ENCODE measurements at regions not wholly inside any gene's neighbourhood (a gene's known extent, or its start where the extent isn't known, plus 50 kb on each side); places are given as distances from the start of the nearest gene placed in this dataset.

DNA sequence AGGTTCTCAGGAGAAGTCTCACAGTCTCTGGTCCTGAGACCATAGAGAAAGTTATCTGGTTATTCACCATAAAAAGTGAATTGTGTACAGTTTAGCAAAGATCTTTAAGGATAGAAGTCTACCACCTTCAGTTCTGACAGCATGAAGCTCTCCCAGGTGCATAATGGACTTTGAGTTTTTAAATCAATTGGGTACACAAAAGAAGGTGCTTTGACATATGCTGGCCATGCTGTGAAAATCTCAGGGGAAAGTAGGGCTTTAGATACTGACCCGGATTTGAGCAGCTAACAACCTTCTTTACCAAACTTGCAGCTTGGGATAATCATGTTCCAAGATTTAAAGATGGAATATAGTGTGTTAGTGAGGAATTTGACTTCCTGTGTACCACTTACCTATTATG lies 264.2 kb downstream of the ZSWIM6 start:
- Histone ChIP-seq H3K4me3 (no peak overlapping the region), H3K27me3 (no peaks in the 10 kb centered on the region), H3K27ac (no peak overlapping the region), H3K36me3 (no peaks in the 10 kb centered on the region), H3K9me3 (no peaks in the 10 kb centered on the region), H3K4me1 (no peaks in the 10 kb centered on the region)
- intact Hi-C loops (cut with DNase I), result no loop called here
- no peak for DNase-seq
- no peak for ATAC-seq
- TF ChIP-seq, protein P1, sequence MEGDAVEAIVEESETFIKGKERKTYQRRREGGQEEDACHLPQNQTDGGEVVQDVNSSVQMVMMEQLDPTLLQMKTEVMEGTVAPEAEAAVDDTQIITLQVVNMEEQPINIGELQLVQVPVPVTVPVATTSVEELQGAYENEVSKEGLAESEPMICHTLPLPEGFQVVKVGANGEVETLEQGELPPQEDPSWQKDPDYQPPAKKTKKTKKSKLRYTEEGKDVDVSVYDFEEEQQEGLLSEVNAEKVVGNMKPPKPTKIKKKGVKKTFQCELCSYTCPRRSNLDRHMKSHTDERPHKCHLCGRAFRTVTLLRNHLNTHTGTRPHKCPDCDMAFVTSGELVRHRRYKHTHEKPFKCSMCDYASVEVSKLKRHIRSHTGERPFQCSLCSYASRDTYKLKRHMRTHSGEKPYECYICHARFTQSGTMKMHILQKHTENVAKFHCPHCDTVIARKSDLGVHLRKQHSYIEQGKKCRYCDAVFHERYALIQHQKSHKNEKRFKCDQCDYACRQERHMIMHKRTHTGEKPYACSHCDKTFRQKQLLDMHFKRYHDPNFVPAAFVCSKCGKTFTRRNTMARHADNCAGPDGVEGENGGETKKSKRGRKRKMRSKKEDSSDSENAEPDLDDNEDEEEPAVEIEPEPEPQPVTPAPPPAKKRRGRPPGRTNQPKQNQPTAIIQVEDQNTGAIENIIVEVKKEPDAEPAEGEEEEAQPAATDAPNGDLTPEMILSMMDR (IDR thresholded peaks at IDR 0.05), result no peak

DNA sequence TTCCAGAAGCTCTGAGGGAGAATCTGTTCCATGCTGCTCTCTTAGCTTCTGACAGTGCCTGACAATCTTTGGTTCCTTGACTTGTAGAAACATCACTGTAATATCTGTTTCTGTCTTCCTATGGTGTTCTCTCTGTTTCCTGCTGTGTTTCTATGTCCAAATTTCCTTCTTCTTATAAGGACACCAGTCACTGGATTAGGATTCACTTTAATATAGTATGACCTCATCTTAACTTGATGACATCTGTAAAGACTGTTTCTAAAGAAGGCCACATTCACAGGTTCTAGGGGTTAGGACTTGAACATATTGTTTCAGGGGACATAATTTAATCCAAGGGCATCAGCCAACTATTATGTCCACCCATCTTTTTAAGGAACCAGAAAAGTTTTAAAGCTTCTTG lies 265.6 kb downstream of the ZSWIM6 start:
- TF ChIP-seq, protein P1 (IDR thresholded peaks at IDR 0.05), result no peak
- H3K4me3 ChIP-seq, result no peak overlapping the region
- H3K9me3 ChIP-seq, result no peaks in the 10 kb centered on the region
- H3K4me1 ChIP-seq, result no peaks in the 10 kb centered on the region
- intact Hi-C loops (cut with DNase I), result no loop called here
- no peak for DNase-seq
- H3K36me3 ChIP-seq, result no peaks in the 10 kb centered on the region
- ATAC-seq, result no peak
- H3K27me3 ChIP-seq, result no peaks in the 10 kb centered on the region
- H3K27ac ChIP-seq, result no peak overlapping the region

DNA sequence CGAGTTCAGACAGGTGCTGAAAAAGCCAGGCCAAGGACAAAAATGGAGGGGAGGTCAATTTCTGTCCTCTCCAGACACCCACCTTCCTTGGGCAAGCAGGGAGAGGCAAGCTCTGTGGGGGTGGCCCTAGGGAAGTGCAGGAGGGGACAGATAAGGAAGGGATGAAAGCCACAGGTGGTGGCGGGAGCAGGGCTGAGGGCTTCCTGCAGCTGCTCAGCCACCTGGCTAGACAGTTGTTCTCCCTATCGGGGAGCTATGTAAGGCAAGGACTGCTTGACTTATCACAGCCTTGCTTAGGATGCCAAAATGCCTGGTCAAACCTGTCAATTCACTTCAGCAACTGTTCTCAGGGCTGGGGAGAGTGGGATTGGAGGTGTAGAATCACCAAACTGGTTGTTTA lies 266.1 kb downstream of the ZSWIM6 start:
- Histone ChIP-seq H3K4me3 (no peak overlapping the region), H3K27me3 (no peaks in the 10 kb centered on the region), H3K9me3 (no peaks in the 10 kb centered on the region), H3K27ac (no peak overlapping the region), H3K4me1 (no peaks in the 10 kb centered on the region), H3K36me3 (no peaks in the 10 kb centered on the region)
- no peak for DNase-seq
- intact Hi-C loops (cut with DNase I), result no loop called here
- TF ChIP-seq, protein P1 (IDR thresholded peaks at IDR 0.05), result no peak
- no peak for ATAC-seq

DNA sequence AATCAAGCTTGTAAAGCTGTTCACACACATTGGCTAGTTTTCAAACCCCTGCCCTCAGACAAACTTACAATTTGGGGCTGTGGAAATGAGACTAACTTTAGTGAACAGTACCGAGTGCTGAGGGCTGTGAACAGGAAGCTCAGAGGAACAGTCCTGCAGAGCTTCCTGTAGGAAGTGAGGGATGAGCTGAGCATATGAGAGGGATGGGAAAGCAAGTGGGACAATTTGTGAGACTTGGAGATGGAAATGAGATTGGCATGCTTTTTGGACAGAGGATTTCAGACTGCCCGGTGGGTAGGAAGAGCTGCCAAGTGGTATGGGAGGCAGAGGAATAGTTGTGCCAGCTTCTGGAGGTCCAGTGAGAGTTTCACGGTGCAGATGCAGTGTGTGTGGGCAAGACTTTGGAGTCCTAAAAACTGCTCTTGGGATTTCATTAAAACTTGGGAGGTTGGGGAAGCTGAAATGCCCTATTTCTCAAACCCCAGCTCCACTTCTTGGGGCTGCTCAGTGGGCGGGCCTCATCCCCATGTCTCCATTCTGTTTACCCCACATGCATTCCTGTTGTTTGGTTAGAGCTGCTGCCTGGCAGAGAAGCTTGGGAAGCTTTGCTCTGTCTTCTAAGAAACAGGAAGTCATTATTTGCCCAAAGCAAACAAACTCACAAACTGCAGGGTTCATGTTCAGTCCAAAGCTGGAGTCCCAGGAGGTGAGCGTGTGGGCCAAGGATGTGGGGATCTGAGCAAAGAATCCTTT lies 267.5 kb downstream of the ZSWIM6 start:
- DNase-seq (peak in 1 of 4 donors; percentile 59), ATAC-seq (no peak)
- no peaks in the 10 kb centered on the region for H3K9me3 ChIP-seq
- H3K27ac ChIP-seq, result no peak overlapping the region
- H3K4me3 ChIP-seq, result no peak overlapping the region
- TF ChIP-seq, protein P1 (IDR thresholded peaks at IDR 0.05), result no peak
- no peaks in the 10 kb centered on the region for H3K4me1 ChIP-seq
- no peaks in the 10 kb centered on the region for H3K36me3 ChIP-seq
- no peaks in the 10 kb centered on the region for H3K27me3 ChIP-seq
- intact Hi-C loops (cut with DNase I), result no loop called here

DNA sequence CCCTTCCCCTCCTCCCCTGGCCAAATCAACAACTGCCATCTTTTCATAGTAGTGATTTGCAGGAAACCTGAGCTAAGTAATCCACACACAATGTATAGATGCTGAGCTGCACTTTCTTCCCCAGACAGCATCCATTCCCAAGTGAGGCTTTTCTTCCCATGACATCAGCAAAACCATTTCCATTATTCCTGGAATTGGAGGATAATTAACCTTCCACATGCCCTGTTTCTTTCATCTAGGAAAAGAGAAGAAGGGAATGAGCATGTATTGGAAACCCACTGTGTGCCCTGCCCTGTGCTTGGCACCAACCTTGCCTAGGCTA lies 268.0 kb downstream of the ZSWIM6 start:
- Histone ChIP-seq H3K27ac (no peak overlapping the region), H3K27me3 (no peaks in the 10 kb centered on the region), H3K9me3 (no peaks in the 10 kb centered on the region), H3K4me3 (no peak overlapping the region), H3K36me3 (no peaks in the 10 kb centered on the region), H3K4me1 (no peaks in the 10 kb centered on the region)
- ATAC-seq (no peak), DNase-seq (no peak)
- intact Hi-C loops (cut with DNase I), result no loop called here
- TF ChIP-seq, protein P1 (IDR thresholded peaks at IDR 0.05), result no peak
